Loucy (cell line): ENCODE measurements at regions not wholly inside any gene's neighbourhood (a gene's known extent, or its start where the extent isn't known, plus 50 kb on each side); places are given as distances from the start of the nearest gene placed in this dataset.
"Not testable (repeated sequence)": the region's sequence is repeated elsewhere in the genome, so short reads cannot be mapped to it uniquely, and the experiment has no call there.

Source experiments
- H2AFZ ChIP-seq: fragments of 200-600 bp; sonication (generic); 2 replicates; pipeline ENCODE4 v1.6.0; 2016; ENCODE audit warnings: antibody characterized with exemption, mild to moderate bottlenecking, low read length, moderate library complexity
- H3F3A ChIP-seq: fragments of 200-600 bp; 2 replicates; pipeline ENCODE4 v1.6.0; 2016; ENCODE audit warnings: antibody characterized with exemption, low read depth, mild to moderate bottlenecking
- H3K27me3 ChIP-seq: fragments of 200-600 bp; sonication (generic); 2 replicates; pipeline ENCODE4 v1.6.1; 2014; ENCODE audit warnings: low read length, mild to moderate bottlenecking; ENCODE audit not compliant: insufficient read depth, poor library complexity, severe bottlenecking
- H3K36me3 ChIP-seq: fragments of 200-600 bp; sonication (generic); 2 replicates; pipeline ENCODE4 v1.6.1; 2016; ENCODE audit warnings: low read length; ENCODE audit not compliant: insufficient read depth
- H3K4me1 ChIP-seq: fragments of 200-600 bp; sonication (generic); 2 replicates; pipeline ENCODE4 v1.5.1; 2014; ENCODE audit warnings: low read length, mild to moderate bottlenecking; ENCODE audit not compliant: insufficient read depth, poor library complexity, severe bottlenecking
- H3K4me2 ChIP-seq: fragments of 200-600 bp; sonication (generic); 2 replicates; pipeline ENCODE4 v1.6.0; 2014; ENCODE audit warnings: antibody characterized with exemption, low read length, low read depth, mild to moderate bottlenecking; ENCODE audit not compliant: poor library complexity, severe bottlenecking
- H3K4me3 ChIP-seq: fragments of 200-600 bp; sonication (generic); 2 replicates; pipeline ENCODE4 v1.5.1; 2014; ENCODE audit warnings: low read length, mild to moderate bottlenecking, mixed read lengths; ENCODE audit not compliant: poor library complexity, severe bottlenecking
- H3K79me2 ChIP-seq: fragments of 200-600 bp; sonication (generic); 2 replicates; pipeline ENCODE4 v1.6.1; 2014; ENCODE audit warnings: low read length; ENCODE audit not compliant: insufficient read depth
- H3K9ac ChIP-seq: fragments of 200-600 bp; sonication (generic); 2 replicates; pipeline ENCODE4 v1.6.0; 2014; ENCODE audit warnings: mild to moderate bottlenecking, low read depth, low read length, moderate library complexity; ENCODE audit not compliant: poor library complexity, severe bottlenecking
- H3K9me2 ChIP-seq: fragments of 200-600 bp; sonication (generic); replicated peaks from 2 replicates; pipeline ENCODE4 v1.6.1; 2016; ENCODE audit warnings: low read depth, low read length, mixed read lengths
- H3K9me3 ChIP-seq: fragments of 200-600 bp; sonication (generic); 2 replicates; pipeline ENCODE4 v1.6.1; 2014; ENCODE audit warnings: mild to moderate bottlenecking, antibody characterized with exemption, low read length, low read depth; ENCODE audit not compliant: insufficient read depth
- H4K20me1 ChIP-seq: fragments of 200-600 bp; sonication (generic); 2 replicates; pipeline ENCODE4 v1.6.0; 2014; ENCODE audit warnings: antibody characterized with exemption, low read length, mild to moderate bottlenecking; ENCODE audit not compliant: insufficient read depth, poor library complexity, severe bottlenecking
- CTCF ChIP-seq: fragments of 200-600 bp; sonication (generic); conservative IDR thresholded peaks from 2 replicates; pipeline ENCODE4 v1.5.1; 2014; ENCODE audit warnings: mild to moderate bottlenecking, antibody characterized with exemption, low read length
- EZH2phosphoT487 ChIP-seq: fragments of 200-600 bp; IDR thresholded peaks from 2 replicates; pipeline ENCODE4 v1.6.1; 2018; ENCODE audit warnings: antibody characterized with exemption, mild to moderate bottlenecking, moderate library complexity, borderline replicate concordance

GRCh38 chrX:137118136-137118535 is 84.3 kb upstream of the GPR101 start:
- Histone ChIP-seq H3K27me3 (no peaks in the 10 kb centered on the region), H3K4me3 (no peak overlapping the region), H3K36me3 (no peaks in the 10 kb centered on the region), H2AFZ (no peak overlapping the region), H3K9me2 (no peaks in the 10 kb centered on the region), H3K9me3 (no peaks in the 10 kb centered on the region), H3F3A (no peaks in the 10 kb centered on the region), H3K79me2 (no peaks in the 10 kb centered on the region), H3K9ac (no peak overlapping the region), H4K20me1 (no peaks in the 10 kb centered on the region), H3K4me1 (no peaks in the 10 kb centered on the region), H3K4me2 (no peak overlapping the region)
- no peak for TF ChIP-seq CTCF
- TF ChIP-seq EZH2phosphoT487 = no peak

GRCh38 chrX:137107877-137108276 is 74.1 kb upstream of the GPR101 start:
- not testable (repeated sequence) for H3K4me2 ChIP-seq, H3K9ac ChIP-seq, H3K36me3 ChIP-seq, H4K20me1 ChIP-seq, H3K79me2 ChIP-seq, H3K27me3 ChIP-seq, H3K9me3 ChIP-seq, H3K4me3 ChIP-seq, H3K4me1 ChIP-seq, H2AFZ ChIP-seq, H3K9me2 ChIP-seq, H3F3A ChIP-seq

GRCh38 chrX:137101273-137101990 is 67.6 kb upstream of the GPR101 start:
- no peak overlapping the region for H3K9ac ChIP-seq
- H3K4me3 ChIP-seq = no peak overlapping the region
- no peaks in the 10 kb centered on the region for H3F3A ChIP-seq
- no peaks in the 10 kb centered on the region for H3K9me2 ChIP-seq
- no peaks in the 10 kb centered on the region for H3K36me3 ChIP-seq
- H3K79me2 ChIP-seq = no peaks in the 10 kb centered on the region
- H3K27me3 ChIP-seq = no peaks in the 10 kb centered on the region
- H4K20me1 ChIP-seq = no peaks in the 10 kb centered on the region
- H3K4me1 ChIP-seq = no peaks in the 10 kb centered on the region
- TF ChIP-seq CTCF (no peak), EZH2phosphoT487 (no peak)
- no peak overlapping the region for H2AFZ ChIP-seq
- H3K9me3 ChIP-seq = no peaks in the 10 kb centered on the region
- H3K4me2 ChIP-seq = no peak overlapping the region
